ENCODE measurements at regions not wholly inside any gene's neighbourhood (a gene's known extent, or its start where the extent isn't known, plus 50 kb on each side); places are given as distances from the start of the nearest gene placed in this dataset.

GRCh38 chr2:128467321-128467969 is 148.8 kb upstream of the HS6ST1 start:
- no peak for TF ChIP-seq CTCF (IDR thresholded peaks at IDR 0.05)
- no peak for TF ChIP-seq POLR2A (IDR thresholded peaks at IDR 0.05)

All from Peyer's patch (tissue), 4 donors.